Left colon (tissue), 2 donors: ENCODE measurements at regions not wholly inside any gene's neighbourhood (a gene's known extent, or its start where the extent isn't known, plus 50 kb on each side); places are given as distances from the start of the nearest gene placed in this dataset.

Experiments used
- ATAC-seq: fragments of 200-7000 bp; cut with Tn5 transposase; one replicate; pipeline ENCODE4 v1.9.1; 2020; ENCODE audit warnings: mild to moderate bottlenecking, moderate library complexity
- DNase-seq, 2 donors: peaks; one replicate each; pipeline ENCODE4 v3.0.0-alpha.2; 2020
- intact Hi-C, 2 donors: fragments of 100-400 bp; cut with DNase I in 1 of 2; cut with micrococcal nuclease in 1 of 2; formaldehyde crosslinking; loops; one replicate each; pipeline versions ENCODE4 v1.11.2 to v1.14.0; 2022; cut with DNase I, micrococcal nuclease
- donor health status: DM: no; HTN: no; CAD: no.
- donor health status: DM: yes; HTN: yes; CAD: no.

DNA sequence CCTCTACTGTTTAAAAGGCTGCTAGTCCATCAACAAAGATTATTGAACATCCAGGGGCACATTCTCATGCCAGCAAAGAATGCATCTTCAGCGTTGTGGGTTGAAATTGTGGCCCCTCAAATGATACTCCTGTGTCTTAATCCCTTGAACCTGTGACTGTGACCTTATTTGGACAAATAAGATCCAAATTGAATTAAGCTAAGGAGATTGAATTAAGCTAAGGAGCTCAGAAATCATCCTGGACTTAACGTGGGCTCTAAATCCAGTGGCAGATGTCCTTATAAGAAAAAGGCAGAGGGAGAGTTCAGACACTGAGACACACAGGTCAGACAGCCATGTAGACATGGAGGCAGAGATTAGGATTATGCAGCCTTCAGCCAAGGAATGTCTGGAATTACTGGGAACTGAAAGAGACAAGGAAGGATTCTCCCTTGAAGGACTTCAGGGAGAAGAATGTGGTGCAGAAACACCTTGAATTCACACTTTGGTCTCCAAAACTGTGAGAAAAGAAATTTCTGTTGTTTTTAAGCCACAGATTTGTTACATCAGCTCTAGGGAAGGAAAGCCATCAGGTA is 57.3 kb upstream of the SLC24A5 start:
- DNase-seq (no peak), ATAC-seq (no peak)
- intact Hi-C loops, result no loop called here

GRCh38 chr15:48064421-48064820 is 56.4 kb upstream of the SLC24A5 start:
- DNase-seq (no peak), ATAC-seq (no peak)
- intact Hi-C loops, result no loop called here

DNA sequence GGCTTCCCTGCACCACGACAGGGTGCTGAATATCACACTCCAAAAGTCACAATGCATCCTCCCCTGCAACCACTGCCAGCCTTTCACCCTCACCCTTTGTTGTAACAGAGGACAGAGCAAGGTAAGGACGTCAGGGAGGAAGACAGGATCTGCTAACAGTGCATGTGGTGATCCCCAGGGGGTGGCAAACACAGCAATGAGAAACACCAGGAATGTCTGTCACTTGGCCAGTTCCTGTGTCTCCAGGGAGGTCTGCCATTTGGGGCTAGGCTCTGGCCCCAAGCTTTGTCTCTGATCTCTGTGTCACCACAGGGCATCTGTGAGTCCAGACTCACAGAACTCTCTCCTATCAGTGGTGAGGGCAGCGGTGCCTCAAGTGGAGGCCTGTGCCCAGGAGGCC is 54.3 kb upstream of the SLC24A5 start:
- no peak for DNase-seq
- intact Hi-C loops, result no loop called here
- no peak for ATAC-seq
